GM21786 (cell line): ENCODE measurements at regions not wholly inside any gene's neighbourhood (a gene's known extent, or its start where the extent isn't known, plus 50 kb on each side); places are given as distances from the start of the nearest gene placed in this dataset.

Source experiments
- ATAC-seq: cut with Tn5 transposase; IDR thresholded peaks from one replicate; pipeline ENCODE4 v1.9.1; 2021; ENCODE audit not compliant: unreplicated experiment

GRCh38 chr3:30542897-30543296, 63.5 kb upstream of the TGFBR2 start:
- ATAC-seq, result no peak

- no peak for ATAC-seq
Measured at GRCh38 chr3:30544812-30545211, 61.6 kb upstream of the TGFBR2 start.

GRCh38 chr3:30546934-30547333, 59.5 kb upstream of the TGFBR2 start:
- ATAC-seq, result no peak

- ATAC-seq, result no peak
Measured at GRCh38 chr3:30547716-30548115, 58.7 kb upstream of the TGFBR2 start.

GRCh38 chr3:30548600-30548999, 57.8 kb upstream of the TGFBR2 start:
- ATAC-seq, result peak; percentile 65

GRCh38 chr3:30549600-30549999, 56.8 kb upstream of the TGFBR2 start:
- ATAC-seq, result no peak

GRCh38 chr3:30550246-30550645, 56.2 kb upstream of the TGFBR2 start:
- ATAC-seq, result no peak

- no peak for ATAC-seq
Measured at GRCh38 chr3:30551266-30551665, 55.1 kb upstream of the TGFBR2 start.

- no peak for ATAC-seq
Measured at GRCh38 chr3:30551927-30552326, 54.5 kb upstream of the TGFBR2 start.

GRCh38 chr3:30553641-30554316, 52.6 kb upstream of the TGFBR2 start:
- no peak for ATAC-seq

GRCh38 chr3:30554317-30554690, 52.1 kb upstream of the TGFBR2 start:
- no peak for ATAC-seq

GRCh38 chr3:30555968-30556367, 50.4 kb upstream of the TGFBR2 start:
- ATAC-seq, result no peak
